ENCODE measurements at regions not wholly inside any gene's neighbourhood (a gene's known extent, or its start where the extent isn't known, plus 50 kb on each side); places are given as distances from the start of the nearest gene placed in this dataset.
"Not testable (repeated sequence)": the region's sequence is repeated elsewhere in the genome, so short reads cannot be mapped to it uniquely, and the experiment has no call there.

- no peak for DNase-seq
Measured at GRCh38 chrX:18003876-18004275, 142.8 kb upstream of the RAI2 start.

DNA sequence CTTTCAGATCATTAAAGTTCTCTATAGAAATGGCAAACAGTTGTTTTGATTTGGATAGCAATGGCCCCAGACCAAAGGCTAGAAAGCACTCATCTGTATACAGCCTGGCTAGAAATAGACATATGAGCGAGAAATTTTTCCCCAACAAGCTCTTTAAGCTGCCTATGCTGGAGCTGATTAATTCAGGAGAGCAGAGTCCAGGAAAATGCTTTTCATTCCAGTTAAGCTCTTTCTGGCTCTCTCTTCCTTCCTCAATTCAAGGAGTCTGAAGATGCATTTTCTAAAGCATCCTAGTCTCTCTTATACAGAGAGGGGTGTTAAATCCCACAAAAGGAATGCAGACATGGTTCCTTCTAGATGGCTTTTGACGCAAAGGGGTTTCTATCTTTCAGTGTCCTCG is 141.7 kb upstream of the RAI2 start:
- no peak for DNase-seq

- DNase-seq, result no peak
Measured at GRCh38 chrX:17994429-17994828, 133.3 kb upstream of the RAI2 start.

GRCh38 chrX:17993062-17993461 is 132.0 kb upstream of the RAI2 start:
- no peak for DNase-seq

- DNase-seq, result no peak
Measured at GRCh38 chrX:17990532-17990931, 129.4 kb upstream of the RAI2 start.

DNA sequence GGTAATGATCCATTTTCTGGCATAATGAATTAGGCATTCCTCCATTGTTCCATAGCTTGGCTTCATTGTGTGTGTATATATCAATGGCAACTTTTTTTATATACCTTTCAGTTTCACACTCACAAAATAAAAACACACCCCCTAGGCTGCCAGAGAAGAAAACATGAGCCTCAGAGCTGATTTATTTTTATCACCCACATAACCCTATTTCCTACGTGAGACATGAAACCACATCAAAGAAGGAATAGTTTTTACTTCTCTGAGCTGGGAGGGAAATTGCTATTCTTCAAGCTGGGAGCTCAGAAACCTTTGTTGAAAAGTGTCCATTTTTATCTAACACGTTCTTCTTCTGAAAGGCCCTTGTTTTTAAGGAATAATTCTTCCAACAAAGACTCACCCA is 126.7 kb upstream of the RAI2 start:
- DNase-seq, result no peak

DNA sequence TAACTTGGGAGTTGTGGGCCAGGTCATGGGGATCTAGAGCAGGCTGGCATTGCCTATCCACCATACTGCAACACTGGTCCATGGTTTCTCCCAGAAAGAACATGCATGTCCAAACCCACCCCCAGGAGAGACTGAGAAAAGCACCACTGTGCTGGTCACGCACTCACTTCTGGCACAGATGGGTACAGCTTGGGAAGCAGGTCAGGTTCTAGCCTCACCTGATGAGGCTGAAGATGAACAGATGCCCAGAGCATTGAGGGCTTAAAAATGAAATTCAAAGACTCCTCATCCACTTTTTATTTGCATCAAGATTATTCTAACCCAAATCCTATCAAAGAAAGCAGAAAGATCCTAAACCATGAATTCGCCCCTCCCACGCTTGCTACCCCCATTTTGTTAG is 125.9 kb upstream of the RAI2 start:
- DNase-seq, result no peak

DNA sequence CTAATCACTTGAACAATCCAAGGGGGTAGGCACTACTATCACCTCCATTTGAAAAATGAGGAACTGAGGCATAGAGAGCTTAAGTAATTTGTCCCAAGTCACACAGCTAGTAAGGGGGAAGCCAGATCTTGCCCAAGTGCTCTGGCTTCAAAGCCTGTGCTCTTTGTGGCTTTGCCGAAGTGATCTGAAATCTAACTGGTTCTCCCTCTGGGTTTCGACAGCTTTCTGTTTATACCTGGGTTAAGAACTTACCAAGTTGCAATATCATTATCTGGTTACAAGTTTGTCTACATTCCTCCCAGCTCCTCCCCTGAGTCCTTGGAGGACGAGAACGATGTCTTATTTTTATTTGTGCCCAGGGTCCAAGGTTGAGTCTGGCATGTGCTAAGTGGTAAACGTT is 125.3 kb upstream of the RAI2 start:
- no peak for DNase-seq

- DNase-seq, result no peak
Measured at GRCh38 chrX:17984415-17984814, 123.3 kb upstream of the RAI2 start.

GRCh38 chrX:17983389-17983788 is 122.3 kb upstream of the RAI2 start:
- no peak for DNase-seq

GRCh38 chrX:17977696-17978095 is 116.6 kb upstream of the RAI2 start:
- no peak for DNase-seq

GRCh38 chrX:17976955-17977354 is 115.9 kb upstream of the RAI2 start:
- no peak for DNase-seq

DNA sequence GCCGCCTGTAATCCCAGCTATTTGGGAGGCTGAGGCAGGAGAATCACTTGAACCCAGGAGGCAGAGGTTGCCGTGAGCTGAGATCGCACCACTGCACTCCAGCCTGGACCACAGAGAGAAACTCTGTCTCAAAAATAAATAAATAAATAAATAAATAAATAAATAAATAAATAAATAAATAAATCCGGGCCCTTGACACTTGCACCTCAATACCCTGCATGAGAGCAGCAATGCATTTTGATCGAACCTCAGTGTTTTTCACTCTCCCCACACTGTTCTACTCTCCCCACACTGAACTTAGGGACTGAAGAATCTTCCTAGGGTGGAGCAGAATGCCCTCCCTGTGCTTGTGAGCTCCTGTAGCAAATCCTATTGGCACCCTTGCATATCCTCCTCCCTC is 114.3 kb upstream of the RAI2 start:
- DNase-seq, result not testable (repeated sequence)

DNA sequence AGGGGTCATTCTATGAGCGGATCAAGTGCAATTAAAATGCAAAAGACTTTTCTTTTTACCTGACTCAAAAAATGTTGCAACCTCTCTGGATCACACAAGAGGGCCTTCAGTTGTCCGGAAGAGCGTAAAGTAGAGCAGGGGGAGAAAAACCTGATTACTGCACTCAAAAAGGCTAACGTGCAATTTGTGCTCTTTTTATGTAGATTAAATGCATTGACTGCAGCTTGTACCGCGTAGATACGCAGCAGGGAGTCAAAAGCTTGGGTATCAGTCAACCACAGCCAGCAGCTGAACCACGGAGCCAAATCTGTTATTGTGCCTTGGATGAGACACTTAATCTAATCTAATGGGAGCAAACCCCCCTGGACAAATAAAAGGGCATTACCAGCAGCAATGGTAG is 107.3 kb upstream of the RAI2 start:
- DNase-seq, result no peak

DNA sequence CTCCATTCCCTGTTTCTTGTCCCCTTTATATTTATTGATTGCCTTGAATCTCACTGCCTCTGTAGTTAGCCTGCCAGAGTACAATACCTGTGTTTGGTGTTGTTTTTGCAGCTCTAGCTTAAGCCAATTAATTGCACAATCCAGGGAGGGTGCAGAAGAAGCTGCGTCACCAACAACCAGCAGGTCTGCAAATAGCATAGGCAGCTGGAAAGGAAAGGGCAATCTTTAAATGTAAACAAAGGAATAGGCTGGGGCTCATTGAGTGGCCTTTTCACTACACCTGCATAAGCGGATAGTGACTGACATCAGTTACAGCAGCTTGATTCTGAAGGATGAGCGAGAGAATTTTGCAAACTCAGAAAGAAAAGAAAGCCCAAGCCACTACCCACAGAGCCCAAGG is 106.8 kb upstream of the RAI2 start:
- no peak for DNase-seq

GRCh38 chrX:17964871-17965270 is 103.8 kb upstream of the RAI2 start:
- no peak for DNase-seq

GRCh38 chrX:17960891-17961290 is 99.8 kb upstream of the RAI2 start:
- DNase-seq, result no peak

- peak; percentile 16 for DNase-seq
Measured at GRCh38 chrX:17944833-17945497, 83.9 kb upstream of the RAI2 start.

- DNase-seq, result not testable (repeated sequence)
Measured at GRCh38 chrX:17941171-17941570, 80.1 kb upstream of the RAI2 start.

DNA sequence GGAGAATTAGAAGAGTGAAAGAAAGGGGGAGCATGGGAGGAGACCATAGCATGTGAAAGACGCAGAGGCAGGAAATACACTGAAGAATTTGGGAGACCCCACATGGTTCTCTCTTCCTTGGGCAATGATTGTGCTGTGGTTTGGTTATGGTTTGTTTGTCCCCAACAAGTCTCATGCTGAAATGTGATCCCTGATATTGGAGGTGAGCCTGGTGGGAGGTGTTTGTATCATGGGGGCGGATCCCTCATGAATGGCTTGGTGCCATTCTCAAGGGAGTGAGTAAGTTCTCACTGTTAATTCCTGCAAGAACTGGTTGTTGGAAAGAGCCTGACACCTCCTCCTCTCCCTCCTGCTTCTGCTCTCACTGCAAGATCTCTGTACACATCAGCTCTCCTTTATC is 78.6 kb upstream of the RAI2 start:
- no peak for DNase-seq

GRCh38 chrX:17933856-17934255 is 72.8 kb upstream of the RAI2 start:
- DNase-seq, result no peak

GRCh38 chrX:17932781-17933180 is 71.7 kb upstream of the RAI2 start:
- no peak for DNase-seq

DNA sequence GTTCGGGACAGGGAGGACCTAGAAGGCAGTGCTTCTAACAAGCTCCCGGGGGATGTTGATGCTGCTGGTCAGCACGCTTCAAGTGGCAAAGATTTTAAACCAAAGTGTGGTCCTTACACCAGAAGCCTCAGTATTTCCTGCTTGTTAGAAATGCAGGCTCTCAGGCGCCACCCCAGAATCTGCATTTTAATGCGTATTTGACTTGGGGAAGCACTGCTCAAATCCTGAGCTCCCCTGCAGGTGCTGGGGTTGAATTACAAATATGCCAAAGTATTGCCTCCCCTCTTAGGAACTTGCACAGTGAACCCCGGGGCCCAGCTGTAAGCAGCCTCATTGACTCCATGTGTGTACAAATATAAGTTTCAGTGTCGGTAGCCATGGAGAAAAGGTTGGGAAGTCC is 70.8 kb upstream of the RAI2 start:
- no peak for DNase-seq

DNA sequence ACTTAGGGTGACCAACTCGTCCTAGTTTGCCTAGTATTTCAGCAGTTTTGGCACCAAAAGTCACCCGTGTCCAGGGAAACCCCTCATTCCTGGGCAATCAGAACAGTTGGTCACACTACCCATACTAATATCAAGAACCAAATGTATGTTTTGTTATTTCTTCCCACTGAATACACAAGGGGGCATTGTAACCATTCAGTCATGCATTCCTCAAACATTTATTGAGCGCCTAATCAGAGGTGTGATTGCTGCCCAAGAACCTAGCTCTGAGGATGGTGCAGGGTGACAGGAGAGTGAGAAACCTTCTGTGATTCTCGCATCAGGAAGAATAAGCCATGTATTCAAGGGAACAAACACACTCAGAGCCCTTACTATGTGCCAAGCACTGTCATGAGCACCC is 69.8 kb upstream of the RAI2 start:
- no peak for DNase-seq

DNA sequence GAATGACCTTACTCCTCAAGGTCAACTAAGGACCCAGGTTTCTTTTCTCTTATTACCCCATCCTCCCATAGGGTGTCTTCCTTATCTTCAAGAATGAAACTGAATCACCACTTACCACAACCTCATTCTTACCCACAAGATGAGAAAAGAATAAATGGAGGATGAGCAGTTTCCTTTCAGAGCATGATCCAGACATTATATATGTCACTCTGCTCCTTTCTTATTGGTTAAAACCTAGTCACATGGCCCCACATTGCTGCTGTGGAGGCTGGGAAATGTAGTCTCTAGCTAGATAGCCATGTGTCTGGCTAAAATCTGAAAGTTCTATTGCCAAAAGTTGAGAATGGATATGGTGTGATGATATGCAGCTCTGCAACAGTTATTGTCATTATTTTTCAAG is 62.4 kb upstream of the RAI2 start:
- DNase-seq, result no peak
